ENCODE measurements at regions not wholly inside any gene's neighbourhood (a gene's known extent, or its start where the extent isn't known, plus 50 kb on each side); places are given as distances from the start of the nearest gene placed in this dataset.

DNA sequence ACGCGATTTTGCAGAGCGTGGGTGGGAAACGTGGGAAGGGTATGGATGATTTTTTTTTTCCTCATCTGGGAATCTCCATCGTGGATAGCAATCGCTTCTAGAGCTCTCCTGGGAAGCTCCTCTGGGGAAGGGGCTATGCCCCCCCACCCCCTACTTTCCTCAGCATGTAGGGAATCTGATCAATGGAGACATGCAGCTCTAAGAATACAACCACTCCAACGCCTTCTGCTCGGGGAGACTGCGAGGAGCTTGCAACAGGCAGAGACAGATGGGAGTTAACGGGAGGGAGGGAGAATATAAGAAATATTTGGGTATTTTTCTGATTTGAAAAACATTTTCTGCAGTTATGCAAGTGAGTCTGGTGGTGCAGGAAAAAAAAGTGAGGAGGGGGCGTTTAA is 104.6 kb upstream of the HSD17B12 start:
- no peak for DNase-seq (ENCODE audit: low read depth)

DNA sequence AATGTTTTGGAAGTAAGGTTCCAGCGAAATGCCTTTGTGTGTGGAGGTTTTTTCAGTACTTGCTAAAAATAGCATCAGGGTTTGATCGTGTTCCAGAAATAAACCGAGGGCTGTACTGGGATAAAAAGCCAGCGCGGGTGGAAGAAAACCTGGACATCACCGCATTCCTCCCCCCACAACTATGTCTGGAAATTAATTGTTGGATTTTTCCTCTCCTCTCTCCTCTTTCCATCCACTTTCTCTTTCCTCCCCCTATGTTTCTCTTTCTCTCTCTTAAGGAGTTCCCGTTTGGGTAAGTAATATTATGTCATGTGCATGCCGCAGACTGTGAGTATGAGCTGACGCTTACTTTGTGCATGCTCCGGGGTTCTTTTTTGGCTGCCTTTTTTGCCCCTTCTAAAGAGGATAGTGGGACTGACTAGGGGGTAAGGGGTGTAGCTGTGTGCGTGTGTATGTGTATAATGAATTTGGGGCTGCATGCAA is 104.2 kb upstream of the HSD17B12 start:
- DNase-seq (ENCODE audit: low read depth) = no peak

DNA sequence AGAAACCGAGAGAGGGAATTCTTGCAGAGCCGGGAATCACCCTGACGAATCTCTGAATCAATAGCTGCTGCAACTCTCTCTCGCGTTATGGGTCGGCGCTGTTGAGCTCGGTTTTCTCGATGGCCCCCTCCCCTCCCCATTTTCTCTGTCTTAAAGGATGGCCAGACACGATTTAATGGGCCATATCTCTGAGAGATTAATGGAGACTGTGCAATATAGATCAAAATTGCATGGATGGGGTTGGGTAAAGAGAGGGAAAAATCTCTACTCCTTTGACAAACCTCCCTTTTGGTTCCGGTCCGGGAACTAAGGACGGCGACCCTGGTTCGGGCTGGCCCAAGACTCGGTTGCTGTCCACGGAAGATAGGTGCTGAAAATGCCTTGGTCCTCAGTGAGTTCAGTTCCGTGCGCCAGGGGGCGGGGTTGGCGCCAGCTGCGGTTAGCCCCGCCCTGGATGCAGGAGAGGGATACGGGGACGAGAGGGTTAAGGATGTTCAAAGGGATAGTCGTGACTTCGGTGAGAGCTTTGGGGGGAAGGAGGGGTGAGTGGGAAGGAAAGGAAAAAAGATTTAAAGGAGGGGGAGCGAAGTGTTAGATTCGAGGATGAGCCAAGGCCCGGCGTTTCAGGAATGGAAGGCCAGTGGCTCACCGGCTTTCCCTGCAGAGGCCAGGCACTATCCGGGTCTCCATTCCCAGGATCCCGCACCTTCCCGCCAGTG is 103.6 kb upstream of the HSD17B12 start:
- peak; percentile 61 for DNase-seq (ENCODE audit: low read depth)

DNA sequence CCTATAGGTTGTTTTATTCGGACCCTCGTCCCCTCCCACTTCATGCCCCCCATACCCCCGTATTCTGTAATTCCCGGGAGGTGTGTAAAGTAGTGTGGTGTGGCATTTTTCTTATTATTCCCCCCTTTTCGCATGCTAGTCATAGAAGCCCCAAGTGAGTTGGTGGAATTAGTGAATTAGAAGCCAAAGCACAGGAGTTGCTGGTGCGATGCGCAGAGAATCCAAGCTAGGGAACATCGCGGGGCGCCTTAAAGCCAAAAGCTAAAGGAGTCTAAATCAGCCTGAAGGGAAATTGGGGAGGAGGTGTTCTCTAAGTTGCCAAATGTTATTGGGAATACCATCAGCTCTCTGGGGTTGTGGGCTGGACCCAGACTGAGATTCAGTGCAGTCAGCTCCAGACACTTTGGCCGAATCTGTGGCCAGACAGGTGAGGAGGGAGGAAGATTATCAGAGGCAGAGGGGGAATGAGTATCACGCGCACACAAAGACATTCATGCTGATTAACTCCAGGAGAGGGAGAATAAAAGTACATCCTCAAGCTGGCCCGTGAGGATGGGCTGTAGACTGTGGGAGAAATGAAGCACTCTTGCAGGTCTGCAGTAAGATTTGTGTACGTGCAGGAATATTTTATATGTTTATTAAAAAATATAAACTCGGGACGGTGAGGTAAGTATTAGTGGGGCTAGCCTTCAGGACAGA is 102.8 kb upstream of the HSD17B12 start:
- DNase-seq (ENCODE audit: low read depth) = no peak

DNA sequence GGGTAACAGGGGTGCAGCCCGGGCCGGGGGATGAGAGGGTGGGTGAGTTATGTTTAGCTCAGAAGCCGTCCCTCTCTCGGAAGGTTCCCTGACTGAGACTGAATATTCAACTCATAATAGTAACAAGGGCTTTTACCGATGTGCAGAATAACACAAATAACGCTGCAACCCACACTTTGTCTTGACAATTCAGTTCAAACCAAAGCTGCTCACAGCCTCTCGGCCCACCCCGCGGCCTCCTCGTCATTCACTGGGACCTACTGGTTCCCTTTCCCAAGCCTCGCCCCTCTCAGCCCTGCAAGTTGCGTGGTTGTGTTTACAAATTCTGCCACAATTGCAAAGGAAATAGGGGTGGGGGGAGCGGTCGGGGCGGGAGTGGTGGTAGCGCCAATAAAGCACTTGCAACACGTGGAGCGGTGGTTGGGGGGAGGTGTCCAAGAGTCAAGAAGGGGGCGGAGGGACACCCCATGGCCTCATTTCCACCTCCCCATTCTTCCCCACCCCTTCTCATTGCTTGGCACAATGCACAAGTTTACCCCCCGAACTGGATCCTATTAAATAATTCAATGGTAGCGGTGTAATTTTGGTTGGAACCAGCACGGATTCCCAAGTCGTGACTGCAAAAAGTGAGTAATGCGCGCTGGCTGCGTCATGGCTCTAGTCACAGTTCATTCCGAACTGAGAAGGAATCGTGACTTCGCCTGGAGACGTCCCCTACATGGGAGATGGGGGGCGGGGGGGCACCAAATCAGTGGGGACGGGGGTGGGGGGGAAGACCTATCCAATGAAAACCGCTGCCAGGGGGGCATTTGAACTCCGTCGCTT is 102.0 kb upstream of the HSD17B12 start:
- DNase-seq (ENCODE audit: low read depth) = peak; percentile 71

DNA sequence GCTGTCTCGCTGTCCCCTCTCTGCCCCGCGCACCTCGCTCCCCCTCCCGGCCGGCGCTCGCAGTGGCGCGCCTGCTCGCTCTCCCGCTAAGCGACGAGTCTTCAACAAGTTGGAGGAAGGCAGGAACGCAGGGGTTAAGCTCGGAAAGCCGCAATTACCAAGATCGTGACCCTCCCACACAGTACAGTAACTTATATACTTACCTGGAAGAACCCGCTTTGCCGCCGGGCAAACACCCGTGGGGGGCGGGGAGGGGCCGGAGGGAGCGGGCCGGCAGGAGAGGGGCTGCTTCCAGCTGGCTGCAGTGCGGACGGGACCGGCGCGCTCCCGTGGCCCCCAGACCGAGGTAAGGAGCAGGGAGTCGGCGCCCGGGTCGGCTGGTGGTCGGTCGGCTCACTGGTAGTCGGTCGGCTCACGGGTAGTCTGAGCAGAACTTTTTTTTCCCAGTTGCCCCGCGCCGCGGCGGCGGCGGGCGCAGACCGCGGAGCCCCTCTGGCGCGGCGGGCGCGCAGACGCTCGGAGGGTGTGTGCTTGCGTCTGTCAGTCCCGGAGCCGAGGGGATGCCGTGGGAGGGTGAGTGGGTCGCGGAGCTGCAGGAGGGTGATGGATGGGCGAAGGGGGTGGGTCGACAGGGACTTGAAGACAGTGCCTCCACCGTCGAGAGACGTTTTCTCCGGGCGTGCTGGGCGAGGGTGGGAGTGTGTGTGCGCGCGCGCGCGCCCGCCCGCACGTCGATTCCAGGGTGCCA is 101.2 kb upstream of the HSD17B12 start:
- peak; percentile 66 for DNase-seq (ENCODE audit: low read depth)

DNA sequence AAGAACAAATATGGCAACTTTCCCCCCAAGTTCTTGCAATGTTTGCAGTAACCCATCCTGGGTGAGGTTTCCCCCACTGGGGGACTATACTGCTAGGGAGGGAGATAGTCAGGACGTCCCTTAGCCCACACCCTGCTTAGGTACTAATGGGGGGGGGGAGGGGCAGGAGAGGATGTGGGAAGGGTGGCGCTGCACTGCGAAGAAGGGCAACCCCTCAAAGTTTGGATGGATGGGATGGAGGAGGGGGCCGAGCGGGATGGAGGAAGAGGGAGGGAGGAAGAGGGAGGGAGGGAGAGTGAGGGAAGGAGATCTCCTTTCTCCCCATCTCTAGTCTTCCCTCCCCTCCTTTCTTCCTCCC is 100.6 kb upstream of the HSD17B12 start:
- no peak for DNase-seq (ENCODE audit: low read depth)

DNA sequence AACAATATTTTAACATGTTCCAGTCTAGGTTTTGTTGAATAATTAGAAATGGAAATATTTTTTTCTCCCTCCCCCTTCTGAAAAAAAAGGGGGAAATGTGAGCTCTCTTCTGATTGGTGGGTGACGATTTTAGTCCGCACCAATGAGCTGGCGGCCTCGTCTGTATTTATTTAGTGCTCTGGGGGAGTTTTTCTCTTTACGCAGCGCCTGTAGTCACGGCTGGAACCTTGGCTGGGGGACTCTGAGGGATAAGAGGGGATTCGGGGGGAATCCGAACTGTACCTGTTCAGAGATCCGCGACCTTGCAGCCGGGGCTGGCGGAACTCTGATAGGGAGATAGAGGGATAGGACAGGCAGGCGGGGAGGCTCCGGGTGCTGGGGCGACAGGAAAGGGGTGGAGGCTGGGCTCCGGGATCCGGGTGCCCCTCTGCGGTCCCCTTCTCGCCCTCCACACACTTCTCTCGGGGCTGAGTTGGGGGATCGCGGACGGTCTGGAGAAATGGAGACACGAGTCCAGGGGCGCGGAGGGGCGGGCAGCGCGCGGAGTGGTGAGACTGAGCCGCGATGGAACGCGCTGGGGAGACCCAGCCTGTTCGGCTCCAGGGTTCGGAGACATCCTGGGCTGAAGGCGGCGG is 99.7 kb upstream of the HSD17B12 start:
- peak; percentile 46 for DNase-seq (ENCODE audit: low read depth)

DNA sequence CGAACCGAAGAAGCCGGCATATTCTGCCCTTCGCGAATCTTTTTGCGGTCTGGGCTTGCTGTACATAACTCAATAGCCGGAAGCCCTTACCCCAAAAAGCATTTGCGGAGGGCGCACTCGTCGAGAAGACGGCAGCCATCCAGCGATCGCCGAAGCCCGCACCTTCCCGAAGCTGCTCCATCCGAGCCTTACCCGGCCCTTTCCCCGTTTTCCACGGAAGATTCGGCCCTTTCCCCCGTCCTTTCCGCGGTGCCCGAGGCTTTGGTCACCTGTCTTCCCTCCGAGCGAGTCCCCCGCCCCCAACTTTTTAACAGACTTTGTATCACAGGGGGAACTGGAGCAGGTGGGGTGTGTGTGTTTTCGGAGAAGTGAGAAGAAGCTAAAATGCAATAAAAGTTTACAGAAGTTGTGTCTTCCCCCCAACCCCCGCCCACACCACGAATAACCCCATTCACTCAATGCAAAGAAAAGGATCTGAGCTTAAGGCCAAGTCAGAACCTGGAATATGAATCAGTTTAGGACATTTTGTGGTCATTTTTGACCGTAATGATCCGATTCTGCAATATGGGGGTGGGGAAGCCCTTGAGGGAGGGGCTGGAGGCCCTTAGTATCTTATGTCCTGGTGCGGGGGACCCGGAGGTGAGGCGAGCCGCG is 99.0 kb upstream of the HSD17B12 start:
- DNase-seq (ENCODE audit: low read depth) = no peak

DNA sequence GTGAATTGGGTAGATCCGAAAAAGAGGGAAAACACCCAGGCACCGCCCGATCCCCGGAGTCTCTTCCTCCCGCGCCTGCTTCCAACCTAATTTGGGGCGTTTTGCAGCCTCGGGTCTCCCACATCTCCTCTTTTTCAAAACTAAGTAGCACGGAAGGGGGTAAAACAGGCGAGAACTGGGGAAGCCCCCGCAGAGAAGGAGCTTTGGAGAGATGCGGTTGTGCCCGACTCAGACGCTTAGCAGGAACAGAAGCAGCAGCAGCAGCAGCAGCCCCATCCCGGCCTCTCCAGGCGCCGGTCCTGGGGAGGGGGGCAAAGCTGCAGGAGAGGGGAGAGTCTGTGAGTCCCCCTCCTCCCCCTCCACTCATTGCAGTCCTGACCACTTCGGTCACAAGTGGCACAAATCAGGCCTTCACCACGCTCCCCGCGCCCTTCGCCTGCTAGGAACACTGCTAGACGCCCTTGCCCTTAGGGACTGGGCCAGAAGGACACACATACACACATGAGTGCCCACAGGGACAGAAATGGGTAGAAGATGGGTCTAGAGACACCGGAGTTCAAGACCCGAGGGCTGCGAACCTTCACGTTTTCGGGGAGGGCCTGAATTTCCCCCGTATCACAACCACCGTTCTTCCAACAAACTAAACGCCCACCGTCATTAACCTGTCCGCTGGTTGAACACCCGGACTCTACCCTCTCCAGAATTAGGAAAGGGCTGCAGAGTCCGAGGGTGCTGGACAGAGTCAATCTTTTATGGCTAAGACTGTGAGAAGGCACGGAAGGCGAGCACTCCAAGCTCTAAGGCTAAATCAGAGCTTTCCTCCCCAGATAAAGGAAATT is 98.3 kb upstream of the HSD17B12 start:
- no peak for DNase-seq (ENCODE audit: low read depth)

DNA sequence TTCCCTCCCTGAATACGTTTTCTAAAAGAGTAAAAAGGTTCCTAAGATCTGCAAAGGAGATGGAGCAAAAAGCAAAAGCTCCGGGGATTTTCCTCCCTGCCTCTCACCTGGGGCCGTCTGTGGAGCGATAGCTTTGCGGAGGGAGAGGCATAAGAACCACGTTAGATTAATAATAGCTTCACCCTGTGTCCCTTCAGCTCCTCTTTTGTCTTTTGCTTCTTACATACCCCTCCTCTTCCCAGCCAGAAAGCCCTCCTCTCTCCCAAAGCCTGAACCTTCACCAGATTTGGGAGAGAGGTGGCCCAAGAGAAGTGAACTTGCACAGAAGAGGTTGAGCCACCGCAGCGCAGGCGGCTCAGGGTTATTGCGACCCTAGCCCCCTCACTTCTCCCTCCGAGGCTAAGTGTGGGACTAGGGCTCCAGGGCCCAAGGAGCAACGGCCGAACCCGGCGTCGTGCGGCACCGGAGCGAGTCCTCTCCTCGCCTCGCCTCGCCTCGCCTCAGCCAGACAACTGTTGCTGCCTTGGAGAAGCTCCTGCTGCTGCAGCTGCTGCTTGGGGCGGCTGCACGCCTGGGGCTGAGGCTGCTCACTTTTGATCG is 97.6 kb upstream of the HSD17B12 start:
- no peak for DNase-seq (ENCODE audit: low read depth)

DNA sequence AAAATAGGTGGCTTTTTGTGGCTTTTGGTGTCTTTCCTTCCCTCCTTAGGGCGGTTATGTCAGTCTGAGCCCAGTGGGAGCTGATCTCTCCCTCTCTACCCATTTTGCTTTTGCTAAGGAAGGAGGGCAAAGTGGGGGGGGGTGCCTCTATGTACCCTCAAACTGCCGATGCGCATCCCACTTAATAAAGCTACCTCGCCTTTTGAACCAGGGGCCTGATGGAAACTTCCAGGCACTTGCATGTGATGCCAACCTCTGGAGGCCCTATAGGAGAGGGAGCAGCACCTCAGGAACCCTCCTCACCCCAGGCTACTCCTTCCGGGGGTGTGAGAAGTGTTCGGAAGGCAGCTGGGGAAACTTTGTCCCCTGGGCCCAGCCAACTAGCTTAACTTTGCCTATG is 97.0 kb upstream of the HSD17B12 start:
- DNase-seq (ENCODE audit: low read depth) = no peak

DNA sequence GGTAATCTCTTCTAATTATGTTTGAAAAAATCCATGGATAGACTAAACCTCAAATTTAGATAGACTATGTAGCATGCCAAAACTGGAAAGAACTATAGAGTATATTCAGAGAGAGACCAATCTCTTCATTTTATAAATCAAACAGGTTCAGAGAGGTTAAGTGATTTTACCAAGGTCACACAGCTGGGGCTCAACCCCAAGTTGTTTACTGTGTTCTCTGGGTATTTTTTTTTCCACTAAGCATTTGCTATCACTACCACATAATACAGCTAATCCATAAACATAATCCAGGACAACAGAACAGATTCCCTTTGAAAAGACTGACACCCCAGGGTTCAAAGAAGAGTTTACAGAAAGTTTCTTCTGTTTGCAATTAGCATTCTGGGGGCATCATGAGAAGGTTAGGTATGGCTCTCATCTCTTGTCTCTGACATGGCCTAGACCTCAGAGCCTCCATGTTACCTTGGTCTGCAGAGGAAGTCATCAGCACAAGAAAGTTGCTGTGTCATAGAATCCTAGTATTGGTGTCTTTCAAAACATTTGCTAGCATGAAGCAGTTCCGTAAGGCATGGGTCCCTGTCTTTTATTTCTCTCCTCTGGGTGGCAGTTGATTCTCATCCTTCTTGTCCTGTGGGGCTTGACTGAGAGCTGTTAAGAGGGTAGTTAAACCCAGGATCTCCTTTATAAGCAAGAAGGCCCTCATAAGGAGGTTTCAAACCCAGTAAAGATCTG is 94.5 kb upstream of the HSD17B12 start:
- no peak for DNase-seq (ENCODE audit: low read depth)

DNA sequence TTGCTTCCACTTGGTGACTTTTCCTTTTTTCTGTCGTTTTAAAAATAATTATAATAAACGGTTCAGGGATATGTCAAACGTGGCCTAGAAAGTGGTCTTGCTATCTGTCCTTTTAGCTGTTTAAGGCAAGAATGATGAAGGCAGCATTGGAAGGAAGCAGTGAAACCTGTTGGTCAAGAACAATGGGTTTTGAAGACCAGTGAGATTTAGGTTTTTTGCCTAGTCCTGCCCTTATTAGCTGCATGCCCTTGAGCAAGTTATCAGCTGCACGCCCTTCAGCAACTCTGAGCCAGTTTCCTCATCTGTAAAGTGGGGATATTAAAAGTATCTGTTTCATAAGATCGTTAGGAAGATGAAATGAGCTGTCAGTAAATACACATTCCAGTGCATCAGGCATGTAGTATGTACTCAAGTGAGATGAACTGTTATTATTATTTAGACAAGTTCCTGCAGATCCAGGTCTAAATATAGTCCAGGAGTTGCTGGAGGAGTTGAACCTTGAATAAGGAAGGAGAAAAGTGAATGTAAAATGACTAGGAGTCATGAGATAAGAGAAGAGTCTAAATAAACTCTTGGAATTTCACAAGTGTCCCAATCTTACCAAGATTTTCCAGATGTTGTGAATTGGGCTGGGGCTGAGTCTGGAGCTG is 90.8 kb upstream of the HSD17B12 start:
- no peak for DNase-seq (ENCODE audit: low read depth)

DNA sequence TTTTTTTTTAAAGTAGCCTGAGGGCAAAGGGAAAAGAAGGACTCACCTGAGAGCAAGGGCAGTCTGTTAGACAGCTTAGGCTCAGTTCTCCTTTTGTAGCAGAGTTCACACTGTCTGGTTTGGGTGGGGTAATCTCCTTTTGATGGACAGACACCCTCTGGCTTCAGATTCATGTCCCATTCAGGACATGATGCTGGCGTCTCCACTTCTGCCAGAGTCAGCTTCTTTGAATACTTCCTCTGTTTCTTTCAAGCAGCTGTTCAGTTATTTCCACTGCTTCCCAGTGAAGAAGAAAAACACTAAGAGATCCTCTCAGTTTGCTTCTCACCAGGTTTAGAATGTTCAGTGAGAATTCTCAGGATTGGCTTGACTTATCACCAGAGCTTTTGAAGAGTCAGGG is 79.0 kb upstream of the HSD17B12 start:
- no peak for DNase-seq (ENCODE audit: low read depth)

DNA sequence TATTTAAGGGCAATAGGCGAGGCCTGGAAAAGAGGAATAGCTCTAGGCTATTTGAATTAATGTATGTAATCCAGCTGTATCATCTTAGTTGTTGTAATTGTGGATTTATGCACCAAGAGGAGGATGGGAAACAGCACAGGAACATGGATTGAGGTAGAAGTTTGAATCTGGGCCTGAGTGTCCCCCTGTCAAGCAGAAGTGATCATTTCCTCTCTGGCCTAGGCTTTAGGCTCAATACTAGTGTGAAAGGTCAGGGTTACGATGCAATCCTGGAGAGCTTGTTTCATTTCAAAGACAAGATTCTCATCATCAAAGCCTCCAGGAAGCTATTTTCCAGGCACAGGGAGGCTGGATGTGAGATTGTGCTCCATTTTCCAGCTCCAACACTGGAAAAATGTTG is 77.9 kb upstream of the HSD17B12 start:
- no peak for DNase-seq (ENCODE audit: low read depth)

DNA sequence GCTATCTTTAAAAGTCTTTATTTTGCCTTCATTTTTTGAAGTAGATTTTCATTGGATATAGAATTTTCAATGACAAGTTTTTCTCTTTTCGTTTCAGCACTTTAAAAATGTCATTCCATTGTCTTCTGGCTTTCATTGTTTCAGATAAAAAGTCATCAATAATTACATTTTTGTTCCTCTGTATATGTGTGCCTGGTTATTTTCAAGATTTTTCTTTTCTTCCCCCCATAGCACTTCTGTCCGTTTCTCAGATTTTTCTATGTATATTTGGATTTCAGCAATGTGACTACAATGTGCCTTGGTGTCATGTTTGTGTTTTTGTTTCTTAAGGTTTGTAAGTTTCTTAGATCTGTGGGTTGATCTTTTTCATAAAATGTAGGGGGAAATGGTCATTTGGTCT is 66.3 kb upstream of the HSD17B12 start:
- no peak for DNase-seq (ENCODE audit: low read depth)

DNA sequence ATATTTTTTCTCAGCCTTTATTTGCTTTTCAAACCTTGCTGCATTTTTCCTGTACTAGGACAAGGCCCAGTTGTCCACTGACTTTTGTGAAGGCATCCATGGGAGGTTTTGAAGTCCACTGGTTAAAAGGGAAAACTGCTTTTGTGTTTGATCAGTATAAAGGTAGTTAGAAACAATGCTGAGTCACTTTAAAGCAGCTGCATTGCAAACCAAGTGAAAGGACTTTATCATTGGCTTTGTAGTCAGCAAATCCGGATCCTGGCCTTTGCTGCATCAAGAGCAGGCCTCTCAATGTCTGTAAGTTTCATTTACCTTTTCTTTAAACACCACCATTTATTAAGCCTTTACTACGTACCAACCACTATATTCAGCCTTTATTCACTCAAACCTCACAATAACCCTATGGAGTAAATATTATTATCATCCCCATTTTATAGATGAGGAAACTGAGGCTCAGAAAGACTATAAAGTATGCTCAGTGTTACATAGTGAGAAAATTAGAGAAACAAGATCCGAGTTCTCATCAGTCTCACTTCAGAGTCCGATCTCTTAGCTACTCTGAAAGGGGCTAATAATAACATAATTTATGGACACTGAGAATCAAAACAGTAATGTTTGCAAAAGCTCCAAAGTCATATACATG is 60.6 kb upstream of the HSD17B12 start:
- DNase-seq (ENCODE audit: low read depth) = no peak
